ENCODE measurements at regions not wholly inside any gene's neighbourhood (a gene's known extent, or its start where the extent isn't known, plus 50 kb on each side); places are given as distances from the start of the nearest gene placed in this dataset.

DNA sequence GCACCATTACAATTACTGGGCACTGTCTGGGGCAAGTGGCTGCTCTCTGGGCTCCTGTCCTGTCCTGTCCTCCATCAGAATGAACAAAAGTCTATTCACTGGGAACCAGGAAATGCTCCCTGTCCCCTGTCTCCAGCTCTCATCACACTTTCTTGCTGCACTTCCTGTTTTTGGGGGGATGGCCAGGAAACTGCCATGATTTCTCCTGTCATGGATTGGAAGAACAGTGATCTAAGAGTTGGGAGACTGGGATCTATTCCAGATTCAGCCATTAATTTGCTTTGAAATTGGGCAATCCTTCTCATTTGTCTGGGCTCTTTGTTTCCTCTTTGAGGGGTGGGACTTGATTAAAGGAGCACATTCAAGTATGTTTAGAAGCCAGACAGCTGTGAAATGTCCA lies 61.4 kb upstream of the KIRREL3 start:
- TF ChIP-seq, protein P1, sequence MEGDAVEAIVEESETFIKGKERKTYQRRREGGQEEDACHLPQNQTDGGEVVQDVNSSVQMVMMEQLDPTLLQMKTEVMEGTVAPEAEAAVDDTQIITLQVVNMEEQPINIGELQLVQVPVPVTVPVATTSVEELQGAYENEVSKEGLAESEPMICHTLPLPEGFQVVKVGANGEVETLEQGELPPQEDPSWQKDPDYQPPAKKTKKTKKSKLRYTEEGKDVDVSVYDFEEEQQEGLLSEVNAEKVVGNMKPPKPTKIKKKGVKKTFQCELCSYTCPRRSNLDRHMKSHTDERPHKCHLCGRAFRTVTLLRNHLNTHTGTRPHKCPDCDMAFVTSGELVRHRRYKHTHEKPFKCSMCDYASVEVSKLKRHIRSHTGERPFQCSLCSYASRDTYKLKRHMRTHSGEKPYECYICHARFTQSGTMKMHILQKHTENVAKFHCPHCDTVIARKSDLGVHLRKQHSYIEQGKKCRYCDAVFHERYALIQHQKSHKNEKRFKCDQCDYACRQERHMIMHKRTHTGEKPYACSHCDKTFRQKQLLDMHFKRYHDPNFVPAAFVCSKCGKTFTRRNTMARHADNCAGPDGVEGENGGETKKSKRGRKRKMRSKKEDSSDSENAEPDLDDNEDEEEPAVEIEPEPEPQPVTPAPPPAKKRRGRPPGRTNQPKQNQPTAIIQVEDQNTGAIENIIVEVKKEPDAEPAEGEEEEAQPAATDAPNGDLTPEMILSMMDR (IDR thresholded peaks at IDR 0.05) = no peak
- no peak for TF ChIP-seq POLR2A (IDR thresholded peaks at IDR 0.05)

Measured in prostate gland (tissue), 2 donors.